Ishikawa (cell line): ENCODE measurements at regions not wholly inside any gene's neighbourhood (a gene's known extent, or its start where the extent isn't known, plus 50 kb on each side); places are given as distances from the start of the nearest gene placed in this dataset.

Experiments
- CEBPB ChIP-seq: IDR thresholded peaks from 2 replicates; pipeline ENCODE4 v1.6.1; 2012
- CREB1 ChIP-seq: IDR thresholded peaks from 2 replicates; pipeline ENCODE4 v1.6.1; 2012; ENCODE audit warnings: low read depth
- EGR1 ChIP-seq: IDR thresholded peaks from 2 replicates; pipeline ENCODE4 v1.6.1; 2012
- EP300 ChIP-seq: IDR thresholded peaks from 2 replicates; pipeline ENCODE4 v1.6.1; 2012; ENCODE audit warnings: borderline replicate concordance
- TAF1 ChIP-seq: IDR thresholded peaks from 2 replicates; pipeline ENCODE4 v1.6.1; 2012; ENCODE audit warnings: low read depth, mild to moderate bottlenecking
- YY1 ChIP-seq: IDR thresholded peaks from 2 replicates; pipeline ENCODE4 v1.6.1; 2012; ENCODE audit warnings: low read depth
- TF ChIP-seq, protein P1 (sequence below): IDR thresholded peaks from 2 replicates; pipeline ENCODE4 v1.6.1; 2012
- TF ChIP-seq, protein P2 (sequence below): IDR thresholded peaks from 2 replicates; pipeline ENCODE4 v1.6.1; 2012; ENCODE audit warnings: low read depth, mild to moderate bottlenecking
- TF ChIP-seq, protein P3 (sequence below): IDR thresholded peaks from 2 replicates; pipeline ENCODE4 v1.6.1; 2012

DNA sequence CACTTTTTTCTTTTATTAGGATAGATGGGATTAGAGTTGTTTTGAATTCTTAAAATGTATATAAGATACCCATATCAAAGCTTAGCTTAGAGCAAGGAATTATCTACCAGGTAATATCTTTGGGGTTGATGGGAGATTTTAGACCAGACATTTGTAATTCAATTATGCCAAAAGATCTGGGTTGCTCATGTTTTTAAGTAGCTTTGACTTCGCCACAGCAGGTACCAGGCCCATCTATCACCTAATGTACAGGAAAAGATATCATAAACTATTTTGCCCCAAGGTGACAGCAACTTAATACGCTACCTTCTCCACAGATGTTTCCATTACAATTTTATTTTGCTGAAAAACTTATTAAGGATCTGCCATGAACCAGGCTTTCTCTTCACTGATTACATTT lies 514.6 kb upstream of the ADAMTS9 start:
- TF ChIP-seq, protein P1, sequence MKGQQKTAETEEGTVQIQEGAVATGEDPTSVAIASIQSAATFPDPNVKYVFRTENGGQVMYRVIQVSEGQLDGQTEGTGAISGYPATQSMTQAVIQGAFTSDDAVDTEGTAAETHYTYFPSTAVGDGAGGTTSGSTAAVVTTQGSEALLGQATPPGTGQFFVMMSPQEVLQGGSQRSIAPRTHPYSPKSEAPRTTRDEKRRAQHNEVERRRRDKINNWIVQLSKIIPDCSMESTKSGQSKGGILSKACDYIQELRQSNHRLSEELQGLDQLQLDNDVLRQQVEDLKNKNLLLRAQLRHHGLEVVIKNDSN, result no peak
- TF ChIP-seq, protein P2, sequence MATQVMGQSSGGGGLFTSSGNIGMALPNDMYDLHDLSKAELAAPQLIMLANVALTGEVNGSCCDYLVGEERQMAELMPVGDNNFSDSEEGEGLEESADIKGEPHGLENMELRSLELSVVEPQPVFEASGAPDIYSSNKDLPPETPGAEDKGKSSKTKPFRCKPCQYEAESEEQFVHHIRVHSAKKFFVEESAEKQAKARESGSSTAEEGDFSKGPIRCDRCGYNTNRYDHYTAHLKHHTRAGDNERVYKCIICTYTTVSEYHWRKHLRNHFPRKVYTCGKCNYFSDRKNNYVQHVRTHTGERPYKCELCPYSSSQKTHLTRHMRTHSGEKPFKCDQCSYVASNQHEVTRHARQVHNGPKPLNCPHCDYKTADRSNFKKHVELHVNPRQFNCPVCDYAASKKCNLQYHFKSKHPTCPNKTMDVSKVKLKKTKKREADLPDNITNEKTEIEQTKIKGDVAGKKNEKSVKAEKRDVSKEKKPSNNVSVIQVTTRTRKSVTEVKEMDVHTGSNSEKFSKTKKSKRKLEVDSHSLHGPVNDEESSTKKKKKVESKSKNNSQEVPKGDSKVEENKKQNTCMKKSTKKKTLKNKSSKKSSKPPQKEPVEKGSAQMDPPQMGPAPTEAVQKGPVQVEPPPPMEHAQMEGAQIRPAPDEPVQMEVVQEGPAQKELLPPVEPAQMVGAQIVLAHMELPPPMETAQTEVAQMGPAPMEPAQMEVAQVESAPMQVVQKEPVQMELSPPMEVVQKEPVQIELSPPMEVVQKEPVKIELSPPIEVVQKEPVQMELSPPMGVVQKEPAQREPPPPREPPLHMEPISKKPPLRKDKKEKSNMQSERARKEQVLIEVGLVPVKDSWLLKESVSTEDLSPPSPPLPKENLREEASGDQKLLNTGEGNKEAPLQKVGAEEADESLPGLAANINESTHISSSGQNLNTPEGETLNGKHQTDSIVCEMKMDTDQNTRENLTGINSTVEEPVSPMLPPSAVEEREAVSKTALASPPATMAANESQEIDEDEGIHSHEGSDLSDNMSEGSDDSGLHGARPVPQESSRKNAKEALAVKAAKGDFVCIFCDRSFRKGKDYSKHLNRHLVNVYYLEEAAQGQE, result no peak
- TF ChIP-seq EGR1, result no peak
- TF ChIP-seq CREB1, result no peak
- TF ChIP-seq, protein P3, sequence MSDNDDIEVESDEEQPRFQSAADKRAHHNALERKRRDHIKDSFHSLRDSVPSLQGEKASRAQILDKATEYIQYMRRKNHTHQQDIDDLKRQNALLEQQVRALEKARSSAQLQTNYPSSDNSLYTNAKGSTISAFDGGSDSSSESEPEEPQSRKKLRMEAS, result no peak
- TF ChIP-seq EP300, result no peak
- TF ChIP-seq CEBPB, result no peak
- no peak for TF ChIP-seq YY1
- TF ChIP-seq TAF1, result no peak
